ENCODE measurements at regions not wholly inside any gene's neighbourhood (a gene's known extent, or its start where the extent isn't known, plus 50 kb on each side); places are given as distances from the start of the nearest gene placed in this dataset.

DNA sequence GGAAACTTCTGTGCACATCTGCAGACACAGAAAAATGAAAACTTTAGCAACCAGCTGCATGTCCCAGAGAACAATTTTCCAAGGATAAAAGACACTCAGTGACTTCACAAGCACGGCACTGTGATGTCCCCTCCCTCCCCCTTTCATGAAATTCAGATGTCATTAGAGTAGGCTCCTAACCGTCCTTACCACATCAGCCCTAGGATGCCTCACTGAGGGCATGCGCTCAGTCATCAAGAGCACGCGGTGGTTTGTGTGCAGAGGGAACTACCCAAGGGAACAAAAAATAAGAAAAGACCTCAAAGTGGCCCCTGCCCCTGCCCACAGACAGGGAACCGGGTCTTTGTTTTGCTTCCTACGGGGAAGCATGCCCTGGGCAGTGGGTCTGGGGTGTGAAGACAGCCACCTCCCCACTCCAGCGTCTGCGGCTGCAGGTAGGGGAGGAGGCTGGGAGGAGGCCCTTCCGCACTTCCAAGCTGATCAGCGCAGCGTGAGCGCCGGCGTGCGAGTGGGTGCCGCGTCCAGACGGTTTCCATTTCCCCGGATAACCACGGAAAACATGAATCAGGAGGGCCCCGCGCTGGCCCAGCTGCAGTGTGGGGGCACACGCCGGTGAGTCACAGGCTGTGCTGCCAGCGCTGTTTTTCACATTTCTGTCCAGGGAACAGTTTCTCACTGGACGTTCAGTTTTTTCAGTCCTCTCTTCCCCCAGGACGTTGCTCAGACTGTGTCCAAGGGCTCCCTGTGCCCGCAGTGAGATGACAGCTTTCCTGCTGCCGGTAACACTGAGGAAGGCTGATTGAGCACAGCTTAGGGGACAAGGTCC lies 70.6 kb downstream of the COPS8 start:
- TF ChIP-seq, protein P1, sequence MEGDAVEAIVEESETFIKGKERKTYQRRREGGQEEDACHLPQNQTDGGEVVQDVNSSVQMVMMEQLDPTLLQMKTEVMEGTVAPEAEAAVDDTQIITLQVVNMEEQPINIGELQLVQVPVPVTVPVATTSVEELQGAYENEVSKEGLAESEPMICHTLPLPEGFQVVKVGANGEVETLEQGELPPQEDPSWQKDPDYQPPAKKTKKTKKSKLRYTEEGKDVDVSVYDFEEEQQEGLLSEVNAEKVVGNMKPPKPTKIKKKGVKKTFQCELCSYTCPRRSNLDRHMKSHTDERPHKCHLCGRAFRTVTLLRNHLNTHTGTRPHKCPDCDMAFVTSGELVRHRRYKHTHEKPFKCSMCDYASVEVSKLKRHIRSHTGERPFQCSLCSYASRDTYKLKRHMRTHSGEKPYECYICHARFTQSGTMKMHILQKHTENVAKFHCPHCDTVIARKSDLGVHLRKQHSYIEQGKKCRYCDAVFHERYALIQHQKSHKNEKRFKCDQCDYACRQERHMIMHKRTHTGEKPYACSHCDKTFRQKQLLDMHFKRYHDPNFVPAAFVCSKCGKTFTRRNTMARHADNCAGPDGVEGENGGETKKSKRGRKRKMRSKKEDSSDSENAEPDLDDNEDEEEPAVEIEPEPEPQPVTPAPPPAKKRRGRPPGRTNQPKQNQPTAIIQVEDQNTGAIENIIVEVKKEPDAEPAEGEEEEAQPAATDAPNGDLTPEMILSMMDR (IDR thresholded peaks at IDR 0.05): no peak
- DNase-seq (ENCODE audit: low spot score): no peak
- ATAC-seq (ENCODE audit: low FRiP score): peak; percentile 84

DNA sequence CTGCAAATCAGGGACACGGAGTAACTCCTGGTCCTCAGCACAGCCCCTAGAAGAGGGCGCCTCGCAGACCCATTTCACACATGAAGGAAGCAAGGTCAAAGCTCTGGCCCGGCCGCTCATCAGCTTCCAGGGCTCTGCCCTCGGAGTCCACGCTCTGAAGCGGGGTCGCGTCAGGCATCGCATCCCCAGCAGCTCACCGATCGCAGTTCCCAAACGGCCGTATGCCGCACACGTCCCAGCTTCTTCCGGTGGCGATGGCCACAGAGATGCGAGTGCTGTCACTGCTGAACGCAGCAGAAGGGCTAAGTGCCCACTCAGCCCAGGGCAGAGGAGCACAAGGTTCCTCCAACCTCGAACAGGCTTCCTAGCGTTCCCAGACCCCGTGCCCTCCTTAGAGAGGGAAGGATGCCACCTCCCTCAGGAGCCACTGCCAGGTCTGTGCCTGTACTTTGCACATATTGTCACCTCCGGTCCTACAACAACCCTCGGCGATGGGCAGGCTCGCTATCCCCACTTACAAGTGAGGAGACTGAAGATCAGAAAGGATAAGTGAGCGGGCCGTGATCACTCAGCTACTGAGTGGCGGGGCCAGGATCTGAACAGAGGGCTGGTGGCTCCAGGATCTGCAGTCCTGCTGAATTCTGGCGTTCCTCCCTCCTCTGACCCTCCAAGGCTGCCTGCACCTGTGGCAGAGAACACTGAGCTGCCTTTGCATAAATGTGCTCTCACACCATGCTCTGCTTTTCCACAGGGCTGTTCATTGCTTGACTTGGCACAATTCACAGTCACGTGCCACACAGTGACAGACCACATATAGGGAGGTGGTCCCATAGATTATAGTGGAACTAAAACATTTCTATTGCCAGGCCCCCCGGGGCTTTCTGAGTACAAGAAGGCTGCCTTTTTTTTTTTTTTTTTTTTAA lies 71.4 kb downstream of the COPS8 start:
- DNase-seq (ENCODE audit: low spot score): no peak
- TF ChIP-seq, protein P1 (IDR thresholded peaks at IDR 0.05): no peak
- no peak for ATAC-seq (ENCODE audit: low FRiP score)

DNA sequence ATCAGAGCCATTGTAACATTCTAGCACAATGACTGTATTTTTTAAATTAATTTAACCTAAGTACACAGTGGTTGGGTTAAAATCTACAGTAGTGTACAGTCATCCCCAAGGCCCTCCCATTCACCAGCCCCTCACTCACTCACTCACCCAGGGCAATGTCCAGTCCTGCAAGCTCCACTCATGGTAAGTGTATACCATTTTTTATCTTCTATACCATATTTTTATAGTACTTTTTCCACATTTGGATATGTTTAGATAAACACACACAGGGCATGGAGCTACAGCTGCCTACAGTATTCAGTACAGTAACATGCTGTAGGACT lies 72.1 kb downstream of the COPS8 start:
- ATAC-seq (ENCODE audit: low FRiP score): no peak
- TF ChIP-seq, protein P1 (IDR thresholded peaks at IDR 0.05): no peak
- no peak for DNase-seq (ENCODE audit: low spot score)

DNA sequence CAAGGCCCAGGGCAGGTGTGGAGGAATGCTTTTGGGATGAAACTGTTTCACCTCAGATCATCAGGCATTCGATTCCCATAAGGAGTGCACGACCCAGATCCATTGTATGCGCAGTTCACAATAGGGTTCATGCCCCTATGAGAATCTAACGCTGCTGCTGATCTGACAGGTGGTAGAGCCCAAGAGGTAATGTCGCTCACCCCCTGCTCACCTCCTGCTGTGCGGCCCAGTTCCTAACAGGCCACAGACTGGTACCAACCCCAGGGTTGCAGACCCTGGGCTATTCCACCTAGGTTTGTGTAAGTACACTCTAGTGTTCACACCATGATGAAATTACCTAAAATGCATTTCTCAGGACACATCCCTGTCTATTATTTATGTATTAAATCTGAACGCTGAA lies 72.5 kb downstream of the COPS8 start:
- ATAC-seq (ENCODE audit: low FRiP score) (no peak), DNase-seq (ENCODE audit: low spot score) (no peak)
- TF ChIP-seq, protein P1 (IDR thresholded peaks at IDR 0.05): no peak

DNA sequence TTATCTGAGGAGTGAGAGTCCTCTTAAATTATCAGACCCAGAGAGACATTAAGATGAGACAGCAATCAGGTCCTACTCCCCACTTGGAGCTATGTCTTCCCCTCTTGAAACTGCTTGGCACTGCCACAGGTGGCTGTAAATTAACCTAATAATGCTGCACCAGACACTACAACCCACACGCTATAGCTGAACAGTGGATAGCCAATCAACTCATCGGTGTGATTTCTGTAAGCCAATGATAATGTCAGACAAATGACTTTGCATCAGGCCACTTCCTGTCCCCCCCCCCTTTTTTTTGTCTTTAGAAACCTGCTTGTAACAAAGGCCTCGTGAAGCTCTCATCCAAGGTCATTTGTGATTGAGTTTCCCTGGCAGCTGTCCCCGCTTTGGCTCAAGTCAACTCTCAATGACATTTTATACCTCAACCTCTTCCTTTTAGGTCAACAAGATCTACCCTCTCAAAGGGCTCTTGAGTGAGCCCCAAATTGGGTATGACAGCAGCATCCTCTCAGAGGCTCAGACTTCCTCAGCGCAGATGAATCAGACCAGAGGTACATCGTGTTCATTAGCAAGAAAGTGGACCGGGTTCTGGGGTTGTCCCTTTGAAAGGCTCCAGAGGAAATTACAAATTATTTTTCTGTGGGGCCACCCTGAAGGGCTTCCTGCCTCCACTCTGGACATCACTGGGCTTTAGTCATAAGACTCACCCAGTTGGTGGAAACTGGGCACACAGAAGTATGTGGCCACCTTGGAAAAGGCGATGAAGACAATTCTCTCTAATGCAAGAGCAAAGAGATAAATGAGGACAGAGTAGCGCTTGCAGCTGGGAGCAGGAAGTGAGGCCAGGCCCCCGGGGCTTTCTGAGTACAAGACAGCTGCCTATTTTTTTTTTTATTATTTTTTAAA lies 73.6 kb downstream of the COPS8 start:
- TF ChIP-seq, protein P1 (IDR thresholded peaks at IDR 0.05): no peak
- DNase-seq (ENCODE audit: low spot score) (no peak), ATAC-seq (ENCODE audit: low FRiP score) (no peak)

DNA sequence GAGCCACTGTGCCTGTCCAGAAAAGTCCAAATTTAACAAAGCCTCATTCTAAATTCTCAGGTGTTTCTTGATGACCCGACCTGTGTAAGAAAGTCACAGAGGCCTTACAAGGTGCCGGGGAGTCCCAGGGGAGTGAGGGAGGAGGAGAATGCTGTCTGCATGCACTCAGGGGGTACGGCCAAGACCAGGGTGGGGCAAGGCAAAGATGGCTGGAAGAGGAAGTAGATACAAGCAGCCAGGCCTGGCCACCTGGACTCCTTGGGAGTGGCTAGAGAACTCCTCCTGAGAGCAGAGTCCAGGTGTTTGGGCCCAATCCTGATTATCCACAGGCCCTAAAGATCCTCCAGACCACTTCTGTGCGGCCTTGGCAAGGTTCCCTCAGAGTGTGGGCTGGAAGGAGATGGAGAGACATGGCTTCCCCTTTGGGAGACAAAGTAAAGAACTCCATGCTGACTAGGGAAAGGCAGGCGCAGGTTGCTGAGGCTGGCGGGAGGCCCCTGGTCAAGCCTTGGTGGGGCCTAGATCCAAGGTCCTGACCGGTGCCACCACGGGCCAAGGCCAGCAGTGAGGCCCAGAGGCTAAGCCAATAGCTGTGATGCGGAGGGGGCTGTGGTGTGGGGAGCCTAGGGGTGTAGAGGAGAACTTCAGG lies 74.7 kb downstream of the COPS8 start:
- ATAC-seq (ENCODE audit: low FRiP score): no peak
- TF ChIP-seq, protein P1 (IDR thresholded peaks at IDR 0.05): no peak
- DNase-seq (ENCODE audit: low spot score): no peak
